HG03097 (cell line): ENCODE measurements at regions not wholly inside any gene's neighbourhood (a gene's known extent, or its start where the extent isn't known, plus 50 kb on each side); places are given as distances from the start of the nearest gene placed in this dataset.
"Not testable (repeated sequence)": the region's sequence is repeated elsewhere in the genome, so short reads cannot be mapped to it uniquely, and the experiment has no call there.

Experiments used
- ATAC-seq: cut with Tn5 transposase; IDR thresholded peaks from one replicate; pipeline ENCODE4 v1.9.1; 2021; ENCODE audit not compliant: unreplicated experiment, low FRiP score

- no peak for ATAC-seq
Measured at GRCh38 chr4:120005527-120005926, 61.1 kb downstream of the MAD2L1 start.

GRCh38 chr4:120005076-120005475 is 61.6 kb downstream of the MAD2L1 start:
- no peak for ATAC-seq

DNA sequence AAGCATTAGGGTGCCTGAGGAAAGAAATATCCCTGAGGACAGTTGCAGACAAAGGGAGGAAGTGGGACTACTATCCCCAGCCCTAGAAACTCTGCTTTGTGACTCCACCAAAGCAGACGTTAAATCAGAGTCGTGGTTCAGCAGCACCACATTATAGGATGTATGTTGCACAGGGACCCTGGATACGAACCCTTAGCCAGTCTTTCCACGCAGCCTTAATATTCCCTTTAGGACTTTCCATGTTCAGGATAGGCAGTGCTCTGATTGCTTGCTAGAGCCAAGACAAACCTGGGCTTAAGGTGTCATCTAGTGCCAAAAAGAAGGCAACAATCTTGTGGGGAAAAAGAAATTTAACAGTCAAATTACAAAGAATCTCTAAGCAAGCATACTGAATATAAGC is 62.6 kb downstream of the MAD2L1 start:
- ATAC-seq = no peak

- ATAC-seq = no peak
Measured at GRCh38 chr4:120003193-120003592, 63.5 kb downstream of the MAD2L1 start.

DNA sequence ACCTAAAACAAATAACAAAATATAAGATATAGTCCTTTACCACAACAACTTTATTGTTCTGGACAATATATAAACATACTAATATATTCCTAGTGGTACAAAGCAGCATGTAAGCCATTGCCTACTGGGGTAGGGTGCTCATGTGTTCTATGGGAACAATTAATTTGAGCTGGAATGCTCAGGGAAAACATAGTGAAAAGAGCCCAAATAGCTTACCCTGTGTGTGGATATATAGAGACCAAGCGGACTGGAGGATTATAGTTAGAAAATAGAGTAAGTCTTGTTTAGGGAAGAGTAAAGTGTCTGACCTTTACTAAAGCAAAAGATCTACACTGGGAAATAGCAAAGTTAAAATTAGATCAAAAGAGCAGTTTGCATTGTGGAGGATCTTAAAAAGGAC is 64.8 kb downstream of the MAD2L1 start:
- ATAC-seq = no peak

GRCh38 chr4:120000591-120001296 is 65.9 kb downstream of the MAD2L1 start:
- no peak for ATAC-seq

DNA sequence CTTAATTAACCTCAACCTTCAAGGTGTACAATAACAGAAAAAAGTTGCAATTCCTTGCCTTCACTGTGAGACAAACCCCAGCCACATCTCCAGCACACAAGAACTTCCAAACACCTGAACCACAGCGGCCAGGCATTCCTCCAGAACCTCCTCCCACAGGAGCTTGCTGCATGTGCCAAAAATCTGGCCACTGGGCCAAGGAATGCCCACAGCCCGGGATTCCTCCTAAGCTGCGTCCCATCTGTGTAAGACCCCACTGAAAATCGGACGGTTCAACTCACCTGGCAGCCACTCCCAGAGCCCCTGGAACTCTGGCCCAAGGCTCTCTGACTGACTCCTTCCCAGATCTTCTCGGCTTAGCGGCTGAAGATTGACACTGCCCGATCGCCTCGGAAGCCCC is 70.6 kb downstream of the MAD2L1 start:
- not testable (repeated sequence) for ATAC-seq

GRCh38 chr4:119984996-119985395 is 81.7 kb downstream of the MAD2L1 start:
- ATAC-seq = no peak

DNA sequence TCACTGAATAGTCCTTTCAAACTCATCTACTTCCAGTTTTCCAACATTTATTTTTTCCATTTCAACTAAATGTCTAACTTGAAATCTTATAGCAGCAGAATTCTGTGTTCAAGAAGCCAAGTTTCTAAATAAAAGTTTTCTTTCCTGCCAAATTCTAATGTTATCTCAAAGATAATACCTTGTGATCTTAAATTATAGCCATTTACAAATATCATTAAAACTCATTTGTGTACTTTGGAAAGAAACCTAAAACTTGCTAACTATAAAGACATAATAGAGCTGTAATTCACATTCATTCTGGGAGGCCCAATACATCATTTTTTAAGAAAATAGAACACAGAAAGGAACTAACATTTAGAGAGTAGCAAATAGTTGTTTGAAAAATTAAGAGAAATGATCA is 83.9 kb downstream of the MAD2L1 start:
- ATAC-seq = no peak

- no peak for ATAC-seq
Measured at GRCh38 chr4:119980456-119980855, 86.2 kb downstream of the MAD2L1 start.

DNA sequence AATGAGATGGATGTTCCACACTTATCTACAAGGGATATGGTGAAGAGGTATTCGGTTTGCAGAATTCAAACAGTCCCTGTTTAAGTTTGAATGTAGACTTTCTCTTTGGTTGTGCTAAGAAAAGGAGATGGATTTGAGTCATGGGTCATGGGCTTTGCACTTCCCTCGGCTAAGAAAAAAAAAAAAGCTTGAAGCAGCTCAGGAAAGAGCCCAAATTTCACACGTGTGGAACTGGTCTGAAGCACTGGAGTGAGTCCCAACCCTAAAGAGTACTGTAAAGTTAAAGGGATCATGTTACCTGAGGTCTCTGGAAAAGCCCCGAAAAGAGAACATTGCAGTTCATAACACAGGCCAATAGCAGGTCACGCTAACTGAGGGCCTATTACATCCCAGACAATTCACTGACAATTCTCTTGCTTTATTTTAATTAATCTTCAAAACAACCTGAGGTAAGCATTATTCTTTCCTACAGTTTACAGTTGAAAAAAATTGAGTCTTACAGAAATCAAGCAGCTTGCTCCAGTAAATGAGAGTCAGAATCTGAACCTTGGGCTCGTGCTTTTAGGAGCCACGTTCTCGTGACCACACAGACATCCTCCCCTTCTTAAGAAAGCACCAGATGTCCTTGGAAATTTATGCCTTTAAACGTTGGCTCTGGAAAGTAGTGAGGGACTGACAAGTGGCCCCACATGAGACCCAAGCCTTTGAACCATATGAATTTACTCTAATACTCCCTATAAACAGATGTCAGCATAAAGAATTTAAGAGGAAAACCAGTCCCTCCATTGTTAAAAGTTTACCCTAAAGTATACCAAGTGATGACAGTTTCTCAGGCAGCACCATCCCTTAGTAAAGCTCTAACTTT is 89.3 kb downstream of the MAD2L1 start:
- no peak for ATAC-seq

DNA sequence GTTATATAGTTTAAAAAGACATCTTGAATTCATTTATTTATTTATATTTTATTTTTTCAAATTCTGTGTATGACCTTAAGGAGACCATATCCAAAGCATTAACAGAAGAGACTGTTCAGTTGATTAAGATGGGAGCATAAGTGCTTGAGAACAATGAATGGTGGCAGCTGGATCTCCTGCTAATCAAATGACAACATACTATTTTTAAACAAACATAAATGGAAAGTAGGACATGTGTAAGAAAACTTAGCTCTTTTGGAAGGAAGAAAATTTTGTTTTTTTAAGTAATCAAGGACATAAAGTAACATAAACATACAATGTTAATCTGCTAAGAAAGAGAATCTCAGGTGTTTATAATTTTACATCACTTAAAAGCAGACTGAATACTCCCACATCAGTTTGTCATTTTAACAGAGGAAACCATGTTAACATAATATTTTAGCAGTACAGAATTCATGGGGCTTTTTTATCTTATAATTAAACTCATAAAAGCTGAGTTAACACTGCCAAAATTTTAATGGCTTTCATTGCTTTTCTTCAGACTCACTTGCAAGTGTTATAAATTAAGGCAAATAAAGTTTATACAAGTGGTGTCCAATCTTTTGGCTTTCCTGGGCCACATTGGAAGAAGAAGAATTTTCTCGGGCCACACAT is 95.1 kb downstream of the MAD2L1 start:
- no peak for ATAC-seq

DNA sequence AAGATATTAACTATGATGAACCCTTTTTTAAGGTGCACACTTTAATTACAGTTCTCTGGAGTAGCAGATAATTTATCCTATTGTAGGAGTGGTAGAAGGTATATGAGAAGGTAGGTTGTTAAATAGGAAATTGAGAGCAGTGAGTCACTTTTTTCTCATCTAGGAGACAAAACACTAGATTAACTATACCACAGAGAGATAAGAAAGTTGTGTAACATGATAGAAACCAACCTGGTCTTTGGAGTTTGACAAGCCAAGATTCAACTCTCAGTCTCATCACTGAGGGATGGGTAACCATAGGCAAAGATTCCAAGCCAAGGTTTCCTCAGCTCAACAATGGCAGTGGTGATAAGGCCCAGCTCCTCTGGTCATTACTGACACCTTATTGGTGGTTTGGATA is 104.0 kb downstream of the MAD2L1 start:
- no peak for ATAC-seq

DNA sequence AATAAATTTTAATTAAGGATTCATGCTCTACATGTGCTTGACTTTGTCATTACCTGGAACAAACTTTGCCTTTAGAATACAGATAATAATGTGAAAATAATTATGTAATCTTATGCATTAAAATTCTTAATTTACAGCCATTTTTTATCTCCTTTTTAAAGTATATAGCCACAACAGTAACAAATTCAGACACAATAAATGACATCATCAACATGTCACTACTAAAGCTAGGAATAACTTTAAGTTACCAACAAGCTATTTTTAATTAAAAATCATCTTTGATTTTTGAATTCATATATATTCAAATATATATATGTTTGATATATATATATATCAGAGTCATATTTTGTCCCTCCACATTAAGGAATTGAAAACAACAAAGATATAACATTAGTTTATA is 107.7 kb downstream of the MAD2L1 start:
- no peak for ATAC-seq

- no peak for ATAC-seq
Measured at GRCh38 chr4:119955256-119955655, 111.4 kb downstream of the MAD2L1 start.

DNA sequence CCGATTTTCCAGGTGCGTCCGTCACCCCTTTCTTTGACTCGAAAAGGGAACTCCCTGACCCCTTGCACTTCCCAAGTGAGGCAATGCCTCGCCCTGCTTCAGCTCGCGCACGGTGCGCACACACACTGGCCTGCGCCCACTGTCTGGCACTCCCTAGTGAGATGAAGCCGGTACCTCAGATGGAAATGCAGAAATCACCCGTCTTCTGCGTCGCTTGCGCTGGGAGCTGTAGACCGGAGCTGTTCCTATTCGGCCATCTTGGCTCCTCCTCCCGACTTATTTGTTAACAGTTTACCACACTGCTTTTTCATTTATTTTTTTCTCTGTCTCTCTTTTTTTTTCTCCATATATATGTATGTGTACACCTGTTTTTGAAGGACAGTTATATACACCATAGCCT is 112.2 kb downstream of the MAD2L1 start:
- ATAC-seq = not testable (repeated sequence)

DNA sequence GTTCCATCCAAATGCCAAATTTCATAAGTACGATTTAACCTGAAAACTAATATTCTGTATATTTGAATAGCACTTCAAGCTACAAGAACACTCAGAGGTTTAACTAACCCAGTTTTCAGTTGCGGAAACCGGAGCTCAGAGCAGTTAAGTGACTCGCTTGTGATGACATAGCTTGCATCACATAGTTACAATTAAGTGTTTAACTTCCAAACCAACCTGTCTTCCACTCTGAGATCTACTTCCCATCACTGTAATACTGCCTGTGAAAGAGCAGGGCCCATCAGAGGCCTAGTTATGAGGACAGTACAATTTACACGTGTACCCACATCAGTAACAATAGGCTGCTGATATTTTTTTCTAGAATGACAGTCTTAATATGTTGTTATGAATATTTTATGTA is 120.3 kb downstream of the MAD2L1 start:
- ATAC-seq = no peak

GRCh38 chr4:119942806-119943205 is 123.8 kb downstream of the MAD2L1 start:
- no peak for ATAC-seq

DNA sequence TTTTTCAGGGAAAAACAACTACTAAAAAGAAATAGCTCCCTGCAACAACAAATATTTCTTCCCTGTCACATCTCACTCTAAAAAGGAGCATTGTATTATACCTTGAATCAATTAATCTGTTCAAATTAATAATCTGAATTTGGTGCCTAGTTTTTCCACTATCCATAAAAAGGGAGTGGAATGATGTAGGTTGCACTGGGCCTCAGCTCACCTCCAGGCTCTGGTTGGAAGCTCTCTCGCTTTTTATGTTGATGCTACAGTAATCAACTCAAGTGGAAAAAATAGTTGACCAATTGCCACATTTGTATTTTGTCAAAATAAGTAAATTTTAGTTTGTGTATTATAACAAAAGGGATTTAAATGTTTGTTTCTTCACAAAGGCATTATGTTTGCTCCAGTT is 126.1 kb downstream of the MAD2L1 start:
- no peak for ATAC-seq

DNA sequence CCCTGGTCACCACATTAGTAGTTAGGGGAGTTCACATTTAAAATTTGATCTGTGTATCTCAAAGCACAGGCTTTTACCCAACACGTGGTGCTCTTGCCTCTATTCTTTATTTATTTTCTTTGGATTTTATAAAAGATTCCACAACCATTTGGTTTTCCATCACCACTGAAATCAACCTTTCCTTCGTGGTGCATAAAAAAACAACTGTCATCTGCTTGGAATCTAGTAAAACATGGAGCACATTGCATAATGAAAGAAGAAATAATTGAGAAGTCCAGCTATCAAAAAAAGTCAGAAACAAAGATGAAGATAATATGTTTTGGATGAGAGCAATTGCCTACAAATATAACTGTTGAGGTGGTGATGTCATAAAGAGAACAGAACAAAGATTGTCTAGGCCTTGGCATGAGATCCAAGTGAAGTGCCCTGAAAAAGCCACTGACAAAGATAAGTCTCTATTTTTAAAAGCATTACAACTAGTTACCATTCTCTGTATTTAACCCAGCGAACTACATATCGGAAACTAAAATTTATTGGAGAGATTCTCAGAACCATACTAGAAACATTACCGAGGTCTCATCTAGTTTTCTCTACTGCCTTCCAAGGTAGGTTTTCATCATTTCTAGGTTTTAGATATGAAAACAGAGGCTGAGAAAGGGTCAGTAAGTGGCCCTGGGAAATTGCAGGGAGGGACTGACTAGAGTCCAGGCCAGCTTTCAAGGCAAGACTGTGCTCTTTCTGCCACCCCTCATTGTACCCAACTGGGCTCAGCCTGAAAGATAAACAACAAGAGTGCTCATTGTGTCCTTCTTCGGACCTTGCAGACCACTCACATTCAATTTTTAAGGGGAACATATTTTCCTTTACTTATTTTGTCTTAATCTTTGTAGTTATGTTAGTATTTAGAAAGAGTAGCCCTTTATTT is 127.3 kb downstream of the MAD2L1 start:
- no peak for ATAC-seq
